Liver (tissue), 8 donors: ENCODE measurements at regions not wholly inside any gene's neighbourhood (a gene's known extent, or its start where the extent isn't known, plus 50 kb on each side); places are given as distances from the start of the nearest gene placed in this dataset.

Experiments used
- DNase-seq: peaks from one replicate; pipeline ENCODE4 v3.0.0-alpha.2; 2017; ENCODE audit warnings: low spot score
- H3K27ac ChIP-seq, 2 donors: one replicate each; pipeline ENCODE4 v1.7.0; 2013; ENCODE audit warnings: inconsistent platforms in 2 of 2, low read length in 2 of 2, control low read depth in 1 of 2, low read depth in 1 of 2, mild to moderate bottlenecking in 1 of 2
- H3K27me3 ChIP-seq, 4 donors: one replicate each; pipeline versions ENCODE4 v1.6.1 to v1.7.0; 2013; ENCODE audit warnings: low read length in 3 of 4, inconsistent platforms in 1 of 4, mild to moderate bottlenecking in 1 of 4, moderate library complexity in 1 of 4; ENCODE audit not compliant: control insufficient read depth in 4 of 4, insufficient read depth in 4 of 4
- H3K36me3 ChIP-seq, 4 donors: one replicate each; pipeline versions ENCODE4 v1.6.1 to v1.7.0; 2013; ENCODE audit warnings: low read length in 3 of 4, mild to moderate bottlenecking in 3 of 4, low read depth in 1 of 4, moderate library complexity in 1 of 4; ENCODE audit not compliant: control insufficient read depth in 4 of 4, insufficient read depth in 3 of 4
- H3K4me1 ChIP-seq, 4 donors: one replicate each; pipeline versions ENCODE4 v1.6.1 to v1.7.0; 2013; ENCODE audit warnings: low read length in 3 of 4, mild to moderate bottlenecking in 3 of 4, moderate library complexity in 1 of 4; ENCODE audit not compliant: control insufficient read depth in 4 of 4, insufficient read depth in 4 of 4
- H3K4me3 ChIP-seq, 3 donors: one replicate each; pipeline versions ENCODE4 v1.6.1 to v1.7.0; 2013; ENCODE audit warnings: low read length in 3 of 3, control low read depth in 1 of 3, low read depth in 1 of 3, mild to moderate bottlenecking in 1 of 3
- H3K9ac ChIP-seq, 2 donors: one replicate each; pipeline ENCODE4 v1.7.0; 2013; ENCODE audit warnings: low read length in 2 of 2, mild to moderate bottlenecking in 2 of 2, moderate library complexity in 2 of 2, control low read depth in 1 of 2, low read depth in 1 of 2
- H3K9me3 ChIP-seq, 4 donors: one replicate each; pipeline versions ENCODE4 v1.6.1 to v1.7.0; 2013; ENCODE audit warnings: low read length in 3 of 4; ENCODE audit not compliant: control insufficient read depth in 4 of 4
- ATF3 ChIP-seq: IDR thresholded peaks from 2 replicates; pipeline ENCODE4 v1.6.1; 2016; ENCODE audit warnings: antibody characterized with exemption
- CTCF ChIP-seq: fragments of 150-350 bp; IDR thresholded peaks from 2 replicates; pipeline ENCODE4 v1.5.1; 2017; ENCODE audit warnings: improper control_type of control experiment, low read depth, low read length; ENCODE audit not compliant: missing input control
- EGR1 ChIP-seq, 2 donors: IDR thresholded peaks; 2 replicates each; pipeline ENCODE4 v1.6.1; 2016 to 2018; ENCODE audit warnings: antibody characterized with exemption in 2 of 2, low read depth in 2 of 2
- FOXA1 ChIP-seq: IDR thresholded peaks from 2 replicates; pipeline ENCODE4 v1.6.1; 2016; ENCODE audit warnings: antibody characterized with exemption
- FOXA2 ChIP-seq: IDR thresholded peaks from 2 replicates; pipeline ENCODE4 v1.6.1; 2016; ENCODE audit warnings: antibody characterized with exemption
- GABPA ChIP-seq, 2 donors: IDR thresholded peaks in 1 of 2; conservative IDR thresholded peaks in 1 of 2; 2 replicates each; pipeline ENCODE4 v1.6.1; 2016; ENCODE audit warnings: antibody characterized with exemption in 2 of 2, mild to moderate bottlenecking in 1 of 2, moderate library complexity in 1 of 2
- HNF4A ChIP-seq, 2 donors: conservative IDR thresholded peaks; 2 replicates each; pipeline ENCODE4 v1.6.1; 2016; ENCODE audit warnings: antibody characterized with exemption in 2 of 2, mild to moderate bottlenecking in 2 of 2
- HNF4G ChIP-seq: IDR thresholded peaks from 2 replicates; pipeline ENCODE4 v1.6.1; 2016; ENCODE audit warnings: antibody characterized with exemption
- JUND ChIP-seq, 2 donors: IDR thresholded peaks; 2 replicates each; pipeline ENCODE4 v1.6.1; 2016; ENCODE audit warnings: antibody characterized with exemption in 2 of 2
- MAX ChIP-seq: IDR thresholded peaks from 2 replicates; pipeline ENCODE4 v1.6.1; 2016; ENCODE audit warnings: antibody characterized with exemption
- NR2F2 ChIP-seq: IDR thresholded peaks from 2 replicates; pipeline ENCODE4 v1.6.1; 2016; ENCODE audit warnings: antibody characterized with exemption
- RAD21 ChIP-seq, 2 donors: IDR thresholded peaks; 2 replicates each; pipeline ENCODE4 v1.6.1; 2016; ENCODE audit warnings: antibody characterized with exemption in 2 of 2, mild to moderate bottlenecking in 2 of 2
- REST ChIP-seq: IDR thresholded peaks from 2 replicates; pipeline ENCODE4 v1.6.1; 2016; ENCODE audit warnings: antibody characterized with exemption, mild to moderate bottlenecking
- RXRA ChIP-seq, 2 donors: IDR thresholded peaks; 2 replicates each; pipeline ENCODE4 v1.6.1; 2017 to 2018; ENCODE audit warnings: antibody characterized with exemption in 2 of 2, mild to moderate bottlenecking in 1 of 2
- SP1 ChIP-seq: IDR thresholded peaks from 2 replicates; pipeline ENCODE4 v1.6.1; 2018; ENCODE audit warnings: antibody characterized with exemption, mild to moderate bottlenecking
- TAF1 ChIP-seq: conservative IDR thresholded peaks from 2 replicates; pipeline ENCODE4 v1.6.1; 2016; ENCODE audit warnings: antibody characterized with exemption, mild to moderate bottlenecking
- YY1 ChIP-seq: IDR thresholded peaks from 2 replicates; pipeline ENCODE4 v1.6.1; 2016; ENCODE audit warnings: antibody characterized with exemption, mild to moderate bottlenecking
- WGBS: extraction: QIAGEN DNeasy Blood & Tissue Kit; methylation state at CpG from one replicate; pipeline ENCODE4 v1.1.7; 2013; 5-methylcytosine and 5-hydroxymethylcytosine counted together
- donor health status: healthy.
- donor health status: healthy.
- donor health status: healthy.
- donor health status: healthy.
- donor health status: healthy.

- H3K4me1 ChIP-seq, result no peaks in the 10 kb centered on the region
- H3K36me3 ChIP-seq, result no peaks in the 10 kb centered on the region
- no peak overlapping the region for H3K4me3 ChIP-seq
- no peaks in the 10 kb centered on the region for H3K9me3 ChIP-seq
- H3K27ac ChIP-seq, result no peak overlapping the region
- no peak for DNase-seq
- no peak overlapping the region for H3K9ac ChIP-seq
- TF ChIP-seq JUND (IDR thresholded peaks at IDR 0.05) (no peak), RXRA (IDR thresholded peaks at IDR 0.05) (no peak), ATF3 (no peak), GABPA (IDR thresholded peaks at IDR 0.05 in 1 of 2, conservative IDR thresholded peaks at IDR 0.05 in 1 of 2) (no peak), TAF1 (no peak), EGR1 (IDR thresholded peaks at IDR 0.05; ENCODE audit: low read depth in 2 of 2) (no peak), HNF4G (no peak), CTCF (no peak), FOXA2 (no peak), SP1 (no peak)
- H3K27me3 ChIP-seq, result peaks cover 0 to 6% (median 0%) of the 10 kb centered on the region in 4 donors
- WGBS, result 72% methylated on average over 5 of the region's 5 CpGs
These were observed 97.4 kb upstream of the TNR start for GRCh38 chr1:175840787-175841186.

DNA sequence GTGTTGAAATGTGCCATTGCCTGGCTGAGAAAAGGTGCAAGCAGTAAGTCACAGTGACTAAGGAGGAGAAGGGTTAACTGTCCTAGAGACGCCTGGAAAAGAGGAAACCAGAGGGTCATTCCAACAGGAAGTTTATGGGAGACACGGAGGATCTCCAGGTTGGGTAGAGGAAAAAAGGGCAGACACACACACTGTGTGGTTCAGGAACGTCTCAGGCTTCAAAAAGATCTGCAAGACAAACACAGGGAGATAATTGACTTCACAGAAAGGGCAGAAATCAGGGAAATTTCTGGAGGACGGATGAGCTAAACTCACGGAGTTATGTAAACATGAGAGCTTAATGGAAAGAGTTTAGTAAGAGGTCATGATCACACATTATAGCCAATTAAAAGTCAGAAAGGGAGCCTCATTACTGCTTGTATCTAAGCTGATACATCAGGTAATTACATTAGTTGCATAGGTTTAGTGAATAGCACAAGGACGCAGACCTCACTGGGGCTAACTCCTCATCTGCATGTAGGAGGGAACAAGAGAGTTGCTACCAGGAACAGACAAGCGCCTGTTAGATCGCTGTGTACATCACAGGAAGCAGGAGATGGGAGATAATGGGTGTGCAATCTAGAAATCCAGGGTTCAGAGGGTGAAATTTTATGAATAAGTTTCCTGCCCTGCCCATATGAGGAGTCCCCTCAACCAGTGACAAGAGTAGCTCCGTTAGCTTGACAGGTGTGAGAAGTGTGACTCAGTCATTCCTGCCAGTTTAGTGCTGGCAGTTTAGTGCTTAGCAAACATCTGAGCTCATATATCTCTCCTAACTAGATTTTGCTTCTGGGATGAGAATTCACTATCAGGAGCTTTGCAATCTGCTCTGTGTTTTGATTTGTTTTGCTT is 96.6 kb upstream of the TNR start:
- H3K27ac ChIP-seq, result no peak overlapping the region
- 17% methylated on average over 9 of the region's 9 CpGs for WGBS
- H3K27me3 ChIP-seq, result peaks cover 0 to 6% (median 0%) of the 10 kb centered on the region in 4 donors
- no peak overlapping the region for H3K4me3 ChIP-seq
- TF ChIP-seq NR2F2, result no peak
- no peak for TF ChIP-seq EGR1 (IDR thresholded peaks at IDR 0.05; ENCODE audit: low read depth in 2 of 2)
- no peak for TF ChIP-seq HNF4A (conservative IDR thresholded peaks at IDR 0.05)
- TF ChIP-seq SP1, result no peak
- TF ChIP-seq TAF1, result no peak
- no peak for TF ChIP-seq FOXA1
- TF ChIP-seq RAD21 (IDR thresholded peaks at IDR 0.05), result no peak
- TF ChIP-seq MAX, result no peak
- H3K36me3 ChIP-seq, result no peaks in the 10 kb centered on the region
- H3K9me3 ChIP-seq, result no peaks in the 10 kb centered on the region
- no peak for DNase-seq
- no peaks in the 10 kb centered on the region for H3K4me1 ChIP-seq
- no peak overlapping the region for H3K9ac ChIP-seq

- TF ChIP-seq ATF3 (no peak), NR2F2 (no peak), TAF1 (no peak), GABPA (IDR thresholded peaks at IDR 0.05 in 1 of 2, conservative IDR thresholded peaks at IDR 0.05 in 1 of 2) (no peak), CTCF (no peak), HNF4G (no peak), JUND (IDR thresholded peaks at IDR 0.05) (no peak), MAX (no peak), EGR1 (IDR thresholded peaks at IDR 0.05; ENCODE audit: low read depth in 2 of 2) (no peak), SP1 (no peak), FOXA2 (no peak), RXRA (IDR thresholded peaks at IDR 0.05) (no peak), FOXA1 (no peak), YY1 (no peak), REST (no peak)
- H3K9me3 ChIP-seq, result no peaks in the 10 kb centered on the region
- no peak overlapping the region for H3K27ac ChIP-seq
- H3K27me3 ChIP-seq, result no peaks in the 10 kb centered on the region
- H3K9ac ChIP-seq, result no peak overlapping the region
- 98% methylated on average over 1 of the region's 1 CpG for WGBS
- no peak overlapping the region for H3K4me3 ChIP-seq
- H3K36me3 ChIP-seq, result no peaks in the 10 kb centered on the region
- no peaks in the 10 kb centered on the region for H3K4me1 ChIP-seq
- DNase-seq, result no peak
These were observed 91.2 kb upstream of the TNR start for GRCh38 chr1:175834597-175834996.
